Colon (tissue), 2 donors: ENCODE measurements at regions not wholly inside any gene's neighbourhood (a gene's known extent, or its start where the extent isn't known, plus 50 kb on each side); places are given as distances from the start of the nearest gene placed in this dataset.
"Not testable (repeated sequence)": the region's sequence is repeated elsewhere in the genome, so short reads cannot be mapped to it uniquely, and the experiment has no call there.

Experiments used
- FAIRE-seq: peaks from 2 replicates; lab custom pipeline; 2012; peaks lifted over from hg19 to GRCh38; lab: Jason Lieb, UNC
- donor health status: control.
- donor health status: control.

DNA sequence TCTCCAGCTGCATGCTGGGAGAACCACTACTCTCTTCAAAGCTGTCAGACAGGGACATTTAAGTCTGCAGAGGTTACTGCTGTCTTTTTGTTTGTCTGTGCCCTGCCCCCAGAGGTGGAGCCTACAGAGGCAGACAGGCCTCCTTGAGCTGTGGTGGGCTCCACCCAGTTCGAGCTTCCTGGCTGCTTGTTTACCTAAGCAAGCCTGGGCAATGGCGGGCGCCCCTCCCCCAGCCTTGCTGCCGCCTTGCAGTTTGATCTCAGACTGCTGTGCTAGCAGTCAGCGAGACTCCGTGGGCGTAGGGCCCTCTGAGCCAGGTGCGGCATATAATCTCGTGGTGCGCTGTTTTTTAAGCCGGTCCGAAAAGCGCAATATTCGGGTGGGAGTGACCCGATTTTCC lies 215.0 kb downstream of the STIM2 start:
- not testable (repeated sequence) for FAIRE-seq

DNA sequence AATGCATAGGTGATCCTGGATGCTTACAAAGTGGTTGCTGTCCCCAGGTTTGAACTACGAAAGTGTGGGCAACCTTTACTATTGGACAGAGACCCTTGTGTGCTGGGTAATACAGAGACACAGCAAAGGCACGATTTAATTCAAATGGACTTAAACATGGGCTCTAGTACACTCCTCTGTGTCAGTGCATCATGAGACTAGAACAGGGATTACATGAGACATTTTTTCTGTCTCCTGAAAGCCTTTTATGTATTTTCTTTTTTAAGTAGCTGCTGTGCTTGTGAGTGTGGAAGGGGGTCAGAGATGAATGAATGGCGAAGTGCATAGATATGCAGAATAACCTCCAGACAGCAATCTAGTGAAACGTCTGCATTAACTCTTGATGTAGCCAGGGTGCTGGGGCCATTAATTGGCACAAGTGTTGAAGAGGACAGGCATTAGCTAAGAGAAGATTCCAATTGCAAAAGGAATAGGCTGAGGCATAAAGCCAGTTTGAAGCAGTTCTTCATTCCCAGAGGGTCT lies 218.4 kb downstream of the STIM2 start:
- FAIRE-seq: no peak

DNA sequence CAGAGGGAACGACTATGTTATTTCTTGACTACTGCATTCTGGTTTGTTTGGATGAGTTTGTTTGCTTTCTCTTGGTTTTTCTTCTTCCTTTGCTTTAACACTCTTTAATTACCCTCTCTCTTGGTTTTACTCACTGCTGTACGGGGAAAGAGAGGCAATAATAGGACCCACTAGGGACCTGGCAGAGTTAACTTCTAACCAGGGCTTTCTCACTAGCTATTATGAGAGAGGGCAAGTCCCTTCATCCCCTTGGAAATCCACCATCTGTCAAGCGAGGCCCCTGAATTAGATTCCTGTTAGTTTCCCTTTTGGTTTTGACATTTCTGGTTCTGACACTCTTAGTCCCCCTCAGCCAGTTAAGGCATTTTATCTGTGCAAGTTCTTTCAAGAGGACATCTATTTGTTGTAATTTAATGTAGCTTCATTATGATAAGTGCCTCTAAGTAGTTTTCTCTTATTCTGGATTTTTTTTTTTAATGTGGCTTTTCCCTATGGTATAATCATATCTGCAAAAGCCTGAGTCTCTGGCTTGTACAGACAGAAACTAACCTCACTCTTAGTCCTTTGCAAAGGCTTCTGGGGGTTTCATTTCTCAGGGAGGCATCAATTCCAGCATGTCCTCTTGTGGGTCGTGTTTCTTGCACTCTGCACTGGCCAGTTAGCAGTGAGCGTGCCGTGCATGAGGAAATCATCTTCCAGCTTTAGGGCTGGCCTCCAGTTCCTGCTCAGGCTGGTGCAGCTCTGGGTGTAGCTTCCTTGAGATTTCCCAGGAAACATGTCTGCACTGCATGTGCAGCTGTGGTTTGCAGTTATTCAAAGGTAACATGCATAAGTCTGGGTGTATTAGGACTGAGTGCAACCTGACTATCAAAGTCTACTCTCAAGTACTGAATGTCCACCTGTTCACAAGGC lies 221.3 kb downstream of the STIM2 start:
- no peak for FAIRE-seq

DNA sequence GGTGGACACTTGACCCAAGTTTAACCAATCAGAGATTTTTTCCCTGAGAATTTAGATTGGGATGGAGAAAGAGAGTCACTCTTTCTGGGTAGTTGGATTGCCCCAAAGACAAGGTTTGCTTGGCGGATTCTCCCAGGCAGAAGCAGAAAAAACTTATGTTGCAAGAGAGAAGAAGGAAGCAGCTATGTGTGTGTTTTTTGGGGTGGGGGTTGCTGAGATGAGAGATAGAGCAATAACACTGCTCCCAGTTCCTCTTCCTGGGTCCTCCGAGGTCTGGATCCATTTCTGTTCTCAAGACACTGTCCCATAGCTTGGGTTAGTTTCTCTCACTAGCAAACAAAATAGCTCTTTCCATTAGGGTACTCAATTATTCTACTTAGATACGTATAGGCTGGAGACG lies 222.1 kb downstream of the STIM2 start:
- no peak for FAIRE-seq

DNA sequence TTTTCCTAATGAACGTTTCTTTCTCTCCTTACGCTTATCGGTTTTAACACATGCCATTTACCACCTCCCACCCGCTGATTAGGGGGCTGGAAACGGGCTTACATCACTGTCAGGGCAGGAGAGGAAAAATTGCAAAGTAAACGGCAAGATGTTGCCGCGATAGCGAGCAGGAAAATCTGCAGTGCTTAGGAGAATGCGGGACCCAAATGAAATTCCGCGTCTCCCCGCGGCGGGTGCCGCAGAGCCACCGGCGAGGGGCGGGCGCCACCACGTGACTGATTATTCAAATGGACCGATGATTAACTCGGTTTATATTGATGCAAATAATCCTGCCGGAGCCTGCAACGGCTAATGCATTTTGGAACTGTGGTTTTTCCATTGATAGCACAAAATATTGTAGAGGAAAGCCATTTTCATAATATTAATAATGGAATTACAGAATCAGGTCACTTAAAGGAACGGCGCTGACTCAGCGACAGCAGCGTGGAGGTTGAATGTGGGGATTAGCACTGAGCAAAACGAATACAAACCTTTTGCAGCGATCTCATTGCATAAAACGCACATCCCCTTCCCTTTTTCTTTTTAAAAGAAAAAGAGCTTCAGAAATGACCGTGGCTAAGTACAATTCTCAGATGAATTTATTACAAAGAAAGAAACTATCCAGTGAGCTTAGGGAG lies 224.2 kb downstream of the STIM2 start:
- FAIRE-seq: no peak

DNA sequence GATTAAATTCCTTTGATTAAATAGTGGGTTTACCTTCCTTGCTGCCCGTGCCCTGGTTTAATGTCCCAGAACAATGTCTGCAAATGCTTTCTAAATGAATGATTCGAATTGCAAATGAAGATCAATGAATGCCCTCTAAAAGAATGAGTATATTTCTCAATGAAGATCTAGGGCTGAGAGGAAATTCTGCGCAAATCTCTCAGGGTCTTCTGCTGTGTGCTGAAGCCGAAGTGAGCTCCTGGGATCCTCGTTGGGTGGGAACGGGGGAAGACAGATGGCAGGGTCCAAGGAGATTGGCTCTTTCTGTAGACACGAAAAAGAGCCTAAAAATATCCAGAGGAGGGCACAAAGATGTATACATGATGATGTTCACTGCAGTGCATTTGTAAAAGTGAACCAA lies 224.8 kb downstream of the STIM2 start:
- FAIRE-seq: no peak

DNA sequence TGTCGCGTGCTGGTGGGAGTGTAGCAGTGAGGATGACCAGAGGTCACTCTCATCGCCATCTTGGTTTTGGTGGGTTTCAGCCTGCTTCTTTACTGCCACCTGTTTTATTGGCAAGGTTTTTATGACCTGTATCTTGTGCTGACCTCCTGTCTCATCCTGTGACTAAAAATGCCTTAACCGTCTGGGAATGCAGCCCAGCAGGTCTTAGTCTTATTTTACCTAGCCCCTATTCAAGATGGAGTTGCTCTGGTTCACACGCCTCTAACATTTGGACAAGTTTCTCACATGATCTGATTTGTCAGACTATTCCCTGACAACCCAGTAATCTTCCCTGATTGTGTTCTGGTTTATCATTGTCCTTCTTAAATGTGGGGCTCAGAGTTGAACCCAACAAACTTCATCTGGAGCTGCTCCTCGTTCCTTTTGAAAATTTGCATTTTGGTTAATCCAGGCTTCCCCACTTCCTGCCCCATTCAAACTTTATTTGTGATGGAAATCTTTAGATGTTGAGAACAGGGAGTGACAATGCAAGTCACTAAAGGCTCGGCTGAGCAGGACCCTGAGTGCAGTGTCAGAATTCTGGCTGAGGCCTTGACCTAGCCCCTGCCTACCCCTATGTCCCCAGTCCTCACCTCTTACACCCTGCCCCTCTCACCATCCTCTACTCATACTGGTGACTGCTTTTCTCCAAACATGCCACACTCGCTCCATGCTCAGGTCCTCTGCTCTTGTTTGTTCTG lies 226.8 kb downstream of the STIM2 start:
- FAIRE-seq: no peak

DNA sequence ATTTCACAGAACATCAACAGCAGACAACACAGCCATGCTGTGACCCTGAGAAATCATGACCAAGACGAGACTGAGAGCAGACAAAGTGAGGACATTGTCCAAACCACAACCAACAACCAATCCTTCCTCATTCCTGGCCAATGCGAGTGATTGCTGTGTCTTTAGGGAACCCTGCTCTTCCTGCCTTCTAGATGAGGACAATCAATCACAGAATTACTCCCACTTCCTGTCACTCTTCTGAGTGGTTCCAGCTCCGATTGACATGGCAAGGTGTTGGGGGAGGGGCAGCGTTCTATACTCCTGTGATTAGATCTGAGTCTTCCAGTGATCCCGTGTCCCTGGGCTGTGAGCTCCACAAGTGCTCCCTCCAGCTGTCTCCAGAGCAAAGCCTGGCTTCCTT lies 227.8 kb downstream of the STIM2 start:
- no peak for FAIRE-seq

DNA sequence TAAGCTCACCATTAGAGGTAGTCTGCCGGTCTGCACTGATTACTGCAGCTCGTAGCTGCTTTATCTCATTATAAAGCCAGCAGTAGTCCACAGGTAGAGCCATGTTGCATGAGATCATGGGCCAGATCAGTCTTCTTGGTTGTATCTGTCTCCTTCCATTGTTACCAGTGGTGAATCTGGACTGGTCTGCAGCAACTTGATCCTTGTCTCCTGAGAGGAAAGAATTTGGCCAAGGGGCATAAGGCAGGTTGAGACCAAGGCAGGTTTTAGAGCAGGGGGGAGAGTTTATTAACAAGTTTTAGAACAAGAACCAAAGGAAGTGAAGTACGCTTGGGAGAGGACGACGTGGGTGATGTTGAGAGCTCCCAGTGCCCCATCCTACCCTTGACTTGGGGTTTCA lies 228.5 kb downstream of the STIM2 start:
- FAIRE-seq: no peak

DNA sequence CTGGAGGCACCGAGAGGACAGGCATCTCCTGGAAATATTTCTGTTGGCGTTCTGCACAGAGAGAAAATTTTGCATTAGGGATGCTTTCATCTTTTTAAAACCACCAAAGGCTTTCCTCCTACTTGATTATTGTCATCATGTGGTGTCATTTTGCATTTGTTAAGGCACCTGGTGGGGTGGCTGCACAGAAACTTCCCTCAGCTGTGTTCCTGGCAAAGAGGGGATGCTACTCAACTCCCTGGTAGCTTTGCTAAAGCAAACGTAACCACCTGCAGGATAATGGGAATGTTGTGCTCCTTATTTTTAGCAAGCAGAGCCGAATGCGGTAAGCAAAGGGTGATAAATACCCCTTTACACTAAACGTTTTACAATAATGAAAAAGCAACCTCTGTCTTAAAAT lies 229.8 kb downstream of the STIM2 start:
- FAIRE-seq: no peak

DNA sequence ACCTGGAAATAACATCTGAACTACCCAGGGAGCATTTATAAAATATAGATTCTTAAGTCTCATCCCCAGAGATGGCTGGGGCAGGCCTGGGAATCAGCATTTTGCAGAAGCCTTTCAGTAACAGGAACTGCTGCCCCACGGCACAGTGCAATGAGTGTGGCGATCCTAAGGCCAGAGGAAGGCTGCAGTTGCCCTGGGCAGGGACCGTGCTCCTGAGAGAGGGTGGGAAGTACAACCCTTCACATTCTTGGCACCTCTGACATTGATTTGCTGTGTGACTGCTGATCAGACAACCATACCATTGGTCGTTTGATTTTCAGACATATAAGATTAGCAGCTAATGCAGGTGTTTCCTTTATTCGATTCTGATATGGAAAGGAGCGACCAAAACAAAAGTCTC lies 233.6 kb downstream of the STIM2 start:
- no peak for FAIRE-seq

DNA sequence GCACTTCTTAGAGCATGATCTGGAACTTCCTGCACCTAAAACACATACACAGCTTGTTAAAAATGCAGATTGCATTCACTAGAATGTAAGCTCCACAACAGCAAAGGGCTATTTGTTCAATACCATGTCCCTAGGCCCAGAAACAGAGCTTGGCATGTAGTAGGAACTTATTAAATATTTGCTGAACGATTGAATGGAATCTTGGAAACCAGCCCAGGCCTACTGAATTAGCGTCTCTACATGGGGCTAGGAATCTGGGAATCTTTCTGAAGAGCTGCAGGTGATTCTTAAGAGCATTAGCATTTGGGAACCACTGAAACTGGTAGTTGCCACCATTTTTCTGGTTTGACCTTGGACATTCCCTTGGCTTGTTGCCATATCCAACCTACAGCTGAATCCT lies 234.1 kb downstream of the STIM2 start:
- no peak for FAIRE-seq

DNA sequence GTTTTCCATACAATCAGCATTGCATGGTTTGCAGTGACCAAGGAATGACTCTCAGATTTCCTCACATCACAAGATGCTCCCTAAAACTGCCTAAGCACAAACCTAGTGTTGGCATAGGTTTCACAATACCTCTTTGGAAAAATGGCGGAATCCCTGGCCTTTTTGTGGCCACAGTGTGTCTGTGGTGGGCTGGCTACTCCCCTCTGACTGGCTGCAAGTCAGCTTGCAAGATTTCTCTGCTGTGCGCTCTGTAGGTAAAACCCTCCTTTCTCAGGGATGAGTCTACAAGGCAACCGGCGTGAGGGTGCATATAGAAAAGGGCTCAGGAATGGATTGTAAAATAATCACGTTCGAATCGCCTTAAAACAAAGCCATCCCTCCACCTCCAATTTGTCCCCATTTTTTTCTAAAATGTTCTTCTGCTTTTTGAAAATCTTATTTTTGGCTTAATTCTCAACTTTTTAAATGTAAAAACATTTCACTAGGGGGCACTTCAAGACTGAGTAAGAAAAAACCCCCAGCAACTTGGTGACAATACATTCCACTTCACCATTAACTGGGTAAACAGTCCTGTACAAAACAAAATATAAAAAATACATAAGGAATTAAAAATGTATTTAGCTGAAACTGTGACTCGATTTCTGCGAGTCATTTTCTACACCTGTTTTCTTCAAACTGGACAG lies 235.6 kb downstream of the STIM2 start:
- no peak for FAIRE-seq

DNA sequence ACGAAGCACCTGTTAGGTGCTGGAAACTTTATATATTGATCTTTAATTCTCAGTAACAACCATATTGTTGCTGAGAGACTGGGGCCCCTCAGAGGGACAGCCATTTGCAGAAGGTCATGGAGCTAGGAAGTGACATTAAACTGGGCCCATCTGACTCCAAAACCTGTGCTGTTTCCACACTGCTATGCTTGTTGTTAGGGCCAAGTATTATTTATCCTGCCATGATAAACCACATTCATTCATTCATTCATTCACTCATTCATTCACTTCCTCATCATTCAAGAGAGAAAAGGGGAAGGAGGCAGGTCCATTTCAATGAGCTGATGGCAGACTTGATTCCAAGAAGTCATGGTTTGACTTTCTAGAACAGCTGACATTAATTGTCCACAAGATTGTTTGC lies 237.4 kb downstream of the STIM2 start:
- FAIRE-seq: no peak

DNA sequence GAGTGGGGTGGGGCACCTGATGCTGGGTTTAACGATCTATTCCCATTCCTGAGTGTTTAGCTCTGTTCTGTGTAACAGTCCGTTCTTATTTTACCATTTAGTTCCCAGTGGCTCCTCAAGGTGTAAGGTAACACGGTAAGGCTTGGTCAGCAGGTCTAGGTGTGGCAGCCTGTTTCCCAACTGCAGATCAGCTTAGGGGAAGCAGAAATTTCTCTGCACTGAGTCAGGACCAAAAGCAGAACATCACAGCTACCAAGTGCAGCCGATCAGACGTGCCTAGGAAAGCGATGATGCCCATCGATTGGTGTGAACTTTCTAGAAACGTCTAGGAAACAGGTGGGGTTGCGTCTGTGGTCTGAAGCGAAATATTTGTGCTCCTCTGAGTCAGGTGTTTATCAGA lies 240.1 kb downstream of the STIM2 start:
- FAIRE-seq: no peak

DNA sequence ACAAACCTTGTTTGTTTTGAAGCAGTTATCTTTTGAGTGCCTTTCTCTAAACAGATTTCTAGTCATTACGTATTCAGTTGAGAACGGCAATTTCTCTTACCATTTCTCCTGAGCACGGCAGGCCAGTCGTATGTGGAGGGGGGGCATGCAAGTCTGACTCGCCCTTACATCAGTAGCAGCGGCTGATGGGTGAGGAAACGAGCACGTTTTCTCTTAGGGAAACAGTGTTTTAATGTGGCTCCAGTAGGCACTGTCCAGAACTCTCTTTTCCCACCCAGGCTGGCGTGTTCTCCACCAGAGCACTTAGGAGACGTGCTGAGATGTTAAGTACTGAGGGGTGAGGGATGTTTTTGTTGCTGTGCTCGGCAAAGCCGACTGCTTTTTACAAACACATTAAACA lies 240.5 kb downstream of the STIM2 start:
- FAIRE-seq: no peak

DNA sequence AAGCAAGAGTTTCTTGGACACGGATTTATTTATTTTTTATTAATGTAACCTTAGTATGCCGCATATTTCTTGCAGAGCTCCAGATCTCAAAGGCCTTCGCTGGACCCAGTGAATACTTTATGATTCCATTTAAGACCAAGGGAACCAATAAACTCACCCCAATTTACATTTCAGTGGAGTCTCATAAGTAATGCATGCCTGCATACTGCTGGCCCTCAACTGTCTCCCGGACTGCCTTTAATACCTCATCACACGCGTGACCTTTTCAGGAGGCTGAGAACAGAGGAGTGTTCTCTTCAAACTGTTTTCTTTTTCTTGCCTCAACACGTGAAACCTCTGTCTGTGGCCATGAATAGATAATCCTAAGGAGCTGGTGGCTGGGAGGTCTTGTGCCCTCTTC lies 240.9 kb downstream of the STIM2 start:
- no peak for FAIRE-seq

DNA sequence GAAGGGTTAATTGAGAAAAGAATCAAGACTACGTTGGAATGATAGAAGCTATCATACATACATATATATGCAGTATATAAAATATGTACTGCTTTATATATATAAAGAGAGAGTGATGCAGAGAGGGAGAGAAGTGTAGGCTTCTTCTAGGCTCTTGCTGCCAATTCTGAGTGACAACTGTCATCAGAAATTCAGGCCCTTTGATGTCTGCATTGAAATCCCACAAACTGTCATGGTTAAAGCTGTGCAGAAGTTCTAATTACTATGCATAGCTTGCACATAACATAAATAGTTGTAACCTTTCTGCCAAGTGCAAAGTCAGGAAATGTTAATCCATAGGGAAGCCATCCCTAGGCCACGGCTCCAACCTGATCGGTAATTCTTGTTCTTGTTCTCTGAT lies 251.0 kb downstream of the STIM2 start:
- FAIRE-seq: no peak

DNA sequence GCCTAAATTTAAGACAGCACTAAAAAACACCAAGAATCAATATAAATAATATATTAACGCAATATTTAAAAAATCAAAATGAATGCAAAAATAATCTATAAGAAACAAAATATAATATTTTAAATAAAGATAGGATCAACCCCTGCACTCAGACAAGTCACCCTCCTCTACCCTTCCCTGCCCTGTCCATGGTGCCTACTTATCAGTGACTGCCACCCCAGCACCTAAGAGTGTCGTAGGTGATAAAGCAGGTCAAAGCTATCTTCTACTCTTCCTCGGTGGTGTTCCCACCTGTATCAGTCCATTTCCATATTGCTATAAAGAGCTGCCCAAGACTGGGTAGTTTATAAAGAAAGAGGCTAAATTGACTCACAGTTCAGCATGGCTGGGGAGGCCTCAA lies 251.9 kb downstream of the STIM2 start:
- no peak for FAIRE-seq

DNA sequence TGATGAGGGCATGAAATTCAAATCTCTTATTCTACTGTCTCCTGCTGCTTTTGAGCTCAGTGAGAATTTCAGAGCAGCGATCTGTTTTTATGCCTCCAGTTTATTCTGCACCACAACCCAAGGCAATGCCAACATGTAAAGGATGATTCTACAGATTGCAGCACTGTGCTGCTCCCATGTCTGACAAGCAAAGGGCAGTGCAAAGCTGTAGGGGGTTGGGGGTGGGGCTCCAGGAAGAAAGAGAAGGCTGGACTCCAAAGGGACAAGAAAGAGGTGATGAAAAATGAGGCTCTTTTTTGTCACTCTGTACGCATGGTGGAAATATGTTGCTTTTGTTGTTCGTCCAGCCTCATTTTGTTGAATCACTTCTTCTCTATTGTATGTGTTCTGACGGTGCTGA lies 254.6 kb downstream of the STIM2 start:
- no peak for FAIRE-seq

DNA sequence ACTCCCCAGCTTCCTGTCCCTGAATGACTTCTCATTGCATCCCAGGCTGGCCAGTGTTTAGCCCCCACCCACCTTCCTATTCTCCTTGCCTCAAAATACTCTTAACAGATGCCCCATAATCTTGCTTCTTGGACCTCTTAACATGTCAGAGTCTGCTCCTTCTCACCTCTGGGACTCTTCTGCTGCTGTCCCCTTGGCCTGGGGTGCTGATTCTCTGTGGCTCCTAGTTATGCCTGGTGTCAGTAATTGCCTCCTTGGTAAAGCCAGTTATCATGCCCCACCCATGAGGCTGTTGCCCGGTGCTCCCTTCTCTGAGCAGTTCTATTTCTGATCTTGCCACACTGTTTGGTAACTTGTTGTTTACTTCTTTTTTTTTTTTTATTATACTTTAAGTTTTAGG lies 256.8 kb downstream of the STIM2 start:
- FAIRE-seq: no peak

DNA sequence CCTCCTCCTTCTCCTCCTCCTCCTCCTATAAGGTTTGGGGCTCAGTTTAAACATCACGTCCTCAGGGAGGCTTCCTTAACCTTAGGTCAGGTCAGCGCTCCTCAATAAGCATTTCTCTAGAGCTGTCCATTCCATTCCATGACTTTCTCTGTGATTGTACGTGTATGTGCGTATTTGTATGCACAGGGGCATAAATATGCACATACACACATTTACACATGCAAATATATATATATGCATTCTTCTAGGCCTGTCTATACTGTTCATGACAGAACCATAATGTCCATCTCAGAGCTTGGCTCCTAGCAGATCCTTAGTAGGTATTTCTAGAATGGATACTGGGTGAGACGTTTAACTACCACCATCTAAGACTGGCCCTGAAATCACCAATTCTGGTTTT lies 258.6 kb downstream of the STIM2 start:
- FAIRE-seq: no peak
